Heart left ventricle (tissue), 16 donors: ENCODE measurements at regions not wholly inside any gene's neighbourhood (a gene's known extent, or its start where the extent isn't known, plus 50 kb on each side); places are given as distances from the start of the nearest gene placed in this dataset.

ENCODE experiments used
- ATAC-seq, 4 donors: fragments of 200-7000 bp; cut with Tn5 transposase; one replicate each; pipeline ENCODE4 v1.9.1; 2020 to 2022; ENCODE audit warnings: moderate library complexity in 4 of 4, mild to moderate bottlenecking in 3 of 4, moderate number of reproducible peaks in 1 of 4
- DNase-seq, 5 donors: peaks; one replicate each; pipeline ENCODE4 v3.0.0-alpha.2; 2020
- H3K27ac ChIP-seq, 12 donors: fragments of 200-600 bp; sonication (generic) in 4 of 12; one replicate each; pipeline versions ENCODE4 v1.5.0 to v1.8.0; 2016 to 2022; ENCODE audit warnings: mild to moderate bottlenecking in 2 of 12
- H3K27me3 ChIP-seq, 9 donors: fragments of 200-600 bp; sonication (generic) in 2 of 9; one replicate each; pipeline versions ENCODE4 v1.5.1 to v1.8.0; 2016 to 2022; ENCODE audit warnings: mild to moderate bottlenecking in 3 of 9
- H3K36me3 ChIP-seq, 9 donors: fragments of 200-600 bp; sonication (generic) in 2 of 9; one replicate each; pipeline versions ENCODE4 v1.5.0 to v1.8.0; 2018 to 2022; ENCODE audit warnings: mild to moderate bottlenecking in 2 of 9
- H3K4me1 ChIP-seq, 12 donors: fragments of 200-600 bp; sonication (generic) in 4 of 12; one replicate each; pipeline versions ENCODE4 v1.5.0 to v1.8.0; 2016 to 2022; ENCODE audit warnings: mild to moderate bottlenecking in 3 of 12
- H3K4me3 ChIP-seq, 12 donors: fragments of 200-600 bp; sonication (generic) in 4 of 12; one replicate each; pipeline versions ENCODE4 v1.5.0 to v1.8.0; 2017 to 2022; ENCODE audit warnings: mild to moderate bottlenecking in 9 of 12, moderate library complexity in 4 of 12
- H3K9me3 ChIP-seq, 12 donors: fragments of 200-600 bp; sonication (generic) in 4 of 12; one replicate each; pipeline versions ENCODE4 v1.5.0 to v1.8.0; 2016 to 2022; ENCODE audit warnings: mild to moderate bottlenecking in 1 of 12
- POLR2A ChIP-seq, 2 donors: fragments of 450-650 bp; IDR thresholded peaks; one replicate each; pipeline ENCODE4 v1.6.1; 2017; ENCODE audit warnings: antibody characterized with exemption in 2 of 2, mild to moderate bottlenecking in 2 of 2, moderate library complexity in 2 of 2
- WGBS, 4 donors: extraction: QIAGEN DNeasy Blood & Tissue Kit in 2 of 4; methylation state at CpG; one replicate each; pipeline versions ENCODE4 v1.1.5 to v1.1.7; 2013 to 2018; 5-methylcytosine and 5-hydroxymethylcytosine counted together
- intact Hi-C, 10 donors: fragments of 100-400 bp; cut with DNase I; formaldehyde crosslinking; loops; one replicate each; pipeline versions ENCODE4 v1.11.1 to v1.14.2; 2022
- TF ChIP-seq, protein P1 (sequence below), 12 donors: fragments of 200-600 bp; sonication (generic) in 4 of 12; IDR thresholded peaks; one replicate each; pipeline versions ENCODE4 v1.5.0 to v1.8.0; 2018 to 2022; ENCODE audit warnings: antibody characterized with exemption in 12 of 12, mild to moderate bottlenecking in 5 of 12
- donor health status: ischemic (EF 13 %, LVEDD 7.1; RV severe dilation, severe dysfunction).
- donor health status: healthy with polysubstance abuse.
- donor health status: DM: no; HTN: yes; CAD: no.
- donor health status: DM: no; HTN: no; CAD: no.
- donor health status: ischemic (EF 25% LVEDD 6.9; RV normal size, moderate dysfunction).
- donor health status: ischemic (EF 25% LVEDD 5.7; RV mildly dilated, moderate dysfunction).
- donor health status: healthy.
- donor health status: DM: yes; HTN: yes; CAD: no.
- donor health status: ischemic (EF 35%, LVEDD 5.7; RV mildly dilated, moderate dysfunction).
- donor health status: nonischemic (EF 11% LVEDD 7.7; RV severe dilation, severe dysfunction).
- donor health status: DM: yes; HTN: yes; CAD: no.
- donor health status: PGD.
- donor health status: ischemic (EF 29% LVEDD 5.4; RV normal size, mild dysfunction).
- donor health status: nonischemic (EF 23%, LVEDD 6.1; RV moderate dilation, normal function).

GRCh38 chr18:44047585-44047984, 633.1 kb upstream of the SETBP1 start:
- TF ChIP-seq, protein P1, sequence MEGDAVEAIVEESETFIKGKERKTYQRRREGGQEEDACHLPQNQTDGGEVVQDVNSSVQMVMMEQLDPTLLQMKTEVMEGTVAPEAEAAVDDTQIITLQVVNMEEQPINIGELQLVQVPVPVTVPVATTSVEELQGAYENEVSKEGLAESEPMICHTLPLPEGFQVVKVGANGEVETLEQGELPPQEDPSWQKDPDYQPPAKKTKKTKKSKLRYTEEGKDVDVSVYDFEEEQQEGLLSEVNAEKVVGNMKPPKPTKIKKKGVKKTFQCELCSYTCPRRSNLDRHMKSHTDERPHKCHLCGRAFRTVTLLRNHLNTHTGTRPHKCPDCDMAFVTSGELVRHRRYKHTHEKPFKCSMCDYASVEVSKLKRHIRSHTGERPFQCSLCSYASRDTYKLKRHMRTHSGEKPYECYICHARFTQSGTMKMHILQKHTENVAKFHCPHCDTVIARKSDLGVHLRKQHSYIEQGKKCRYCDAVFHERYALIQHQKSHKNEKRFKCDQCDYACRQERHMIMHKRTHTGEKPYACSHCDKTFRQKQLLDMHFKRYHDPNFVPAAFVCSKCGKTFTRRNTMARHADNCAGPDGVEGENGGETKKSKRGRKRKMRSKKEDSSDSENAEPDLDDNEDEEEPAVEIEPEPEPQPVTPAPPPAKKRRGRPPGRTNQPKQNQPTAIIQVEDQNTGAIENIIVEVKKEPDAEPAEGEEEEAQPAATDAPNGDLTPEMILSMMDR (IDR thresholded peaks at IDR 0.05): no peak
- no peak for TF ChIP-seq POLR2A (IDR thresholded peaks at IDR 0.05)
- H3K9me3 ChIP-seq: no peaks in the 10 kb centered on the region
- no peaks in the 10 kb centered on the region for H3K4me1 ChIP-seq
- no peak overlapping the region for H3K27ac ChIP-seq
- H3K27me3 ChIP-seq: peaks cover 0 to 4% (median 0%) of the 10 kb centered on the region in 9 donors
- no peak overlapping the region for H3K4me3 ChIP-seq
- ATAC-seq (no peak), DNase-seq (no peak)
- intact Hi-C loops: no loop called here
- 91 to 97% (median 94%) methylated on average over 3 of the region's 3 CpGs for WGBS, 4 donors
- no peaks in the 10 kb centered on the region for H3K36me3 ChIP-seq

GRCh38 chr18:44048435-44048834, 632.3 kb upstream of the SETBP1 start:
- H3K4me3 ChIP-seq: no peak overlapping the region
- 76 to 89% (median 83%) methylated on average over 3 of the region's 3 CpGs for WGBS, 4 donors
- no peaks in the 10 kb centered on the region for H3K36me3 ChIP-seq
- intact Hi-C loops: no loop called here
- no peak for DNase-seq
- no peak overlapping the region for H3K27ac ChIP-seq
- H3K4me1 ChIP-seq: no peaks in the 10 kb centered on the region
- TF ChIP-seq POLR2A (IDR thresholded peaks at IDR 0.05): no peak
- TF ChIP-seq, protein P1 (IDR thresholded peaks at IDR 0.05): no peak
- no peaks in the 10 kb centered on the region for H3K9me3 ChIP-seq
- H3K27me3 ChIP-seq: peaks cover 0 to 4% (median 0%) of the 10 kb centered on the region in 9 donors
- ATAC-seq: no peak

- Histone ChIP-seq H3K4me3 (no peak overlapping the region), H3K9me3 (no peaks in the 10 kb centered on the region), H3K36me3 (no peaks in the 10 kb centered on the region), H3K4me1 (no peaks in the 10 kb centered on the region), H3K27ac (no peak overlapping the region), H3K27me3 (peaks cover 0 to 4% (median 0%) of the 10 kb centered on the region in 9 donors)
- ATAC-seq (no peak), DNase-seq (no peak)
- 61 to 78% (median 76%) methylated on average over 2 of the region's 2 CpGs for WGBS, 4 donors
- intact Hi-C loops: no loop called here
- TF ChIP-seq, protein P1 (IDR thresholded peaks at IDR 0.05): no peak
- TF ChIP-seq POLR2A (IDR thresholded peaks at IDR 0.05): no peak
Observed at GRCh38 chr18:44048846-44049245, 631.8 kb upstream of the SETBP1 start.

DNA sequence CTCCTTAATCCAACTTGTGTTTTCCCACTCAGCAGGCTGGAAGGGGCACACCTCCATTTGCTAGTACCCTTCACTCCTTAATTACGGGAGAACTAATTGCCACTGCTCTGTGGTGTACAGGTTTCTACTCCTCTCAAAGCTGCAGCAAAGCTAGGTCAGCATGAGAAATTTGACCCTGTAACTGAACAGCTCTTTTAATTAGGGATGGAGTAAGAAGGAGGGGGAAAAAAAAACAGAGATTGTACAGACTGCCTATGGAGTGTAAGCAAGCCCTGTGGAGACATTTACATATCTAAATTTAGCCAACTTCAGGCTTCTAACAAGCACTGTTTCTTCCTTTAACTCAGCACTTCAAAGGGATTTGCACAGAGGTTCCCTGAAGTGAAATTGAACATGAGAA, 629.7 kb upstream of the SETBP1 start:
- ATAC-seq (no peak), DNase-seq (no peak)
- no peak for TF ChIP-seq POLR2A (IDR thresholded peaks at IDR 0.05)
- TF ChIP-seq, protein P1 (IDR thresholded peaks at IDR 0.05): no peak
- WGBS, 4 donors: 36 to 61% (median 49%) methylated on average over 1 of the region's 1 CpG
- no peaks in the 10 kb centered on the region for H3K27me3 ChIP-seq
- H3K27ac ChIP-seq: no peak overlapping the region
- H3K4me1 ChIP-seq: no peaks in the 10 kb centered on the region
- intact Hi-C loops: no loop called here
- H3K9me3 ChIP-seq: no peaks in the 10 kb centered on the region
- no peaks in the 10 kb centered on the region for H3K36me3 ChIP-seq
- H3K4me3 ChIP-seq: no peak overlapping the region
